ENCODE measurements at regions not wholly inside any gene's neighbourhood (a gene's known extent, or its start where the extent isn't known, plus 50 kb on each side); places are given as distances from the start of the nearest gene placed in this dataset.

- TF ChIP-seq CTCF (IDR thresholded peaks at IDR 0.05) (no peak), EP300 (IDR thresholded peaks at IDR 0.05) (no peak), POLR2AphosphoS5 (IDR thresholded peaks at IDR 0.05) (no peak)
These were observed 99.5 kb upstream of the GSE1 start for GRCh38 chr16:85513649-85514048.
